Posterior vena cava (tissue), 2 donors: ENCODE measurements at regions not wholly inside any gene's neighbourhood (a gene's known extent, or its start where the extent isn't known, plus 50 kb on each side); places are given as distances from the start of the nearest gene placed in this dataset.
A peak's percentile ranks its signal among the peaks of the same experiment; 100 is the strongest.
"Not testable (repeated sequence)": the region's sequence is repeated elsewhere in the genome, so short reads cannot be mapped to it uniquely, and the experiment has no call there.

Experiments used
- DNase-seq: peaks from one replicate; pipeline ENCODE4 v3.0.0-alpha.2; 2020; ENCODE audit warnings: low spot score
- intact Hi-C, 2 donors: fragments of 100-400 bp; cut with DNase I; formaldehyde crosslinking; loops; one replicate each; pipeline versions ENCODE4 v1.14.1 to v1.14.2; 2022 to 2023
- donor health status: DM: yes; HTN: yes; CAD: no.
- donor health status: DM: yes; HTN: yes; CAD: no.

DNA sequence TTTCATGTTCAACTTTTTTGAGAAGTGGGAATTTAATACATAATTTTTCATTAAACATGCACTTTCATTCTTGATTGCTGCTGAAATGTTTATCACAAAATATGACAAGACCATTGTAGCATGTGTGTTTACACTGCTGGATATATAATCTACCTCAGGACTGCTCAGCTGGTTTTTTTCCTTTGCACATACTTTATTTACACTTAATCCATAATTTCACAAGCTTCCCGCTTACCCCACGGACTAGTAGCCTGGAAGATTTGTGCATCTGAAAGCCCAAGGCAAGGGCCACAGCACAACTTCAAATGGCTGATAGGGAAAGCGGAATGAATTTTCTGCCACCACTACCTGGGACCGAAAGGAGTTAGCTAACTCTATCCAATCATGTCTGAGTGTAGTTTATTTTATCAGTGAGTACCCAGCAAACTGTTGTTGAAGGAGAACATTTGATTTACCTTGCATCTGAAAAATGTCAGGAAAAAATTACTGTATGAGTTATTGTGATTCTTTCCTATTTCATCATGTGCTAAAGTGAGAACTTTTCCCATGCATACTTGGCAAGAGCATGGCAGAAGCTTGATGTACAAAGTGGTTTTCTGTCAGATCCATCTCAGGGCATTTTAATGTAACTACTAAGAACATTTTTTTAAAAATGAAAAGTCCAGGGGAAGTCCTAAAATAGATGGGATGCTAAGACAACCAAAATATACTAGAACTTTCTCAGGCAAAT is 558.2 kb upstream of the USP24 start:
- intact Hi-C loops, result no loop called here
- no peak for DNase-seq

DNA sequence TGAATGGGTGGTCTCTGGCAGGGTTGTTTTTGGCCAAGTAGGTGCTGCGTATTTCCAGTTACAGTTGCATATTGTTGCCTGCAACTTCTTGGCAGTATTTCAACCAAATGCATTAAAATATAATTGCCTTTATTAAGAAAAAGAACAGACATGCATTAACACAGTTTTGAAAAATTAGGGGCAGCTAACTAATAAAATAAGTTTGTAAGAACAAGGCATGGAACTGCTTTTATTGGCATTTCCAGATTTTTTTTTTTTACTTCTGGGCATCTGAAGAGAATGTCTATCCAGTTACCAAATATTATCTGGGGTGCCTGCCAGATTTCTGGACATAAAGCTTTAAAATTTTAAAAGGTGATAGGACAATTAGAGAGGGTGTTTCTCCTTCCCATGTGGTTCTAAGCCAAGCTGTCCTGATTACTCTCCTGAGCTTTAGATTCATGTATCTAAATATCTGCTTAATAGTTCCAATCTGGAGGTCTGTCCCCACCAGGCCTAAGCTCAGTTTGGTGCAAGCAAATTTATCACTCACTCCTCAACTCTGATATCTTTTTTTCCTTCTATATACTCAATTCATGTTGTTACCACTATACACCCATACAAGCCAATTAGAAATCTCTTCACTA is 553.3 kb upstream of the USP24 start:
- intact Hi-C loops, result loop anchor here in 1 of 2 donors (10.0 kb wide), 1 partner anchor 54 kb away; no protein-coding TSS in a partner anchor
- DNase-seq, result no peak

DNA sequence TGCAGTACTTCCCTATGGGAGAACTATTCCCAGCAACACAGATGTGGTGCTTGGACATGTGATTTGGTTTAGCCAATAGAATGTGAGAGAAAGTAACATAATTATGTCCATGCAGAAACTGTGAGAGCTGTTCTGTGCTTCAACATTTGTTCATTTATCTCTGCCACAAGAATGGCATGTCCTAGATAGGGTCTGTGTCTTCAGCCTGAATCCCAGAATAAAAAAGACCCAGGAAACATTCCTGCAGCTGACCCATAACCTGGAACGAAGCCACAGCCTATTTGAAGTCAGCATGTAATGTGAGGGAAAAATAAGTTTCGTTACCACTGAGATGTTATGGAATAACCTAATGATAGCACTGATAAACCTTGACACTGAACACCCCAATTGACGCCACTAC is 552.0 kb upstream of the USP24 start:
- intact Hi-C loops, result loop anchor here in 1 of 2 donors (10.0 kb wide), 1 partner anchor 52 kb away; no protein-coding TSS in a partner anchor
- no peak for DNase-seq

DNA sequence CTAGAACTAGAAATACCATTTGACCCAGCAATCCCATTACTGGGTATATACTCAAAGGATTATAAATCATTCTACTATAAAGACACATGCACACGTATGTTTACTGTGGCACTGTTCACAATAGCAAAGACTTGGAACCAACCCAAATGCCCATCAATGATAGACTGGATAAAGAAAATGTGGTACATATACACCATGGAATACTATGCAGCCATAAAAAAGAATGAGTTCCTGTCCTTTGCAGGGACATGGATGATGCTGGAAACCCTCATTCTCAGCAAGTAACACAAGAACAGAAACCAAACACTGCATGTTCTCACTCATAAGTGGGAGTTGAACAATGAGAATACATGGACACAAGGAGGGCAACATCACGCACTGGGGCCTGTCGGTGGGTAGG is 550.3 kb upstream of the USP24 start:
- DNase-seq, result not testable (repeated sequence)
- intact Hi-C loops, result loop anchor here in 1 of 2 donors (10.0 kb wide), 1 partner anchor 51 kb away; no protein-coding TSS in a partner anchor

DNA sequence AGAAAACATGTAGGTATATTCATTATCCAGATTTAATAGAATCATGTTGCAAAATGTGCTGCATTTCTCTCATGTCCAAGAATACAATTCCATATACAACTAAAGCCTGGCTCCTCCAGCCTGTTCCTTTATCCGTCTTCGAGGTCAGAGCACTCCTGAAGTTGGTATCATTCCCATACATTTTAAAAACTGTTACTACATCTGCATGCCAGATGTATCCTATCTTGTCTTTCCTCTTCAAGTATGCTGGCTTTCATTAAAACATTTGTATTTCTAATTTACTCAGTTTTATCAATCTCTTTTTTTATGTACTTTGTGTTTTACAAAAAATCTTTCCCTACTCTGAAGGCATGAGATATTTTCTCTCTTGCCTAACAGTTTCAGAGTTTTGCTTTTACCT is 536.6 kb upstream of the USP24 start:
- intact Hi-C loops, result no loop called here
- DNase-seq, result no peak

DNA sequence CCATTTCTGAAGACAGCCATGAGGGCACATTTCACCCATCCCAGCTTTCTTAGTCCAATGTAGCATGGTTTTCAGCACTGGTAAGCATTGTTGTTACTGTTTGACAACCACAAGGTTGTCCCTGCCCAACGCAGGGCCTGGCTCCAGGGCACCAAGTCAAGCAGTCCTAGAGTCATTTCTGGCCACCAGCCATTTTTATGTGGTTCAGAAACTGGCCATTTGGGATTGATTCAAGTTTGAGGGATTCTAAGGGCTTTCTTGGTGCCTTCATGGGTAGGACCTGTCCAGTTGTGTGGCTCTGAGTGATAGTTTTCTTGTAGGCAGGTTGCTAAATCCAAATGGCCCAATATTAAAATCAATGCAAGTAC is 535.4 kb upstream of the USP24 start:
- no peak for DNase-seq
- intact Hi-C loops, result no loop called here

DNA sequence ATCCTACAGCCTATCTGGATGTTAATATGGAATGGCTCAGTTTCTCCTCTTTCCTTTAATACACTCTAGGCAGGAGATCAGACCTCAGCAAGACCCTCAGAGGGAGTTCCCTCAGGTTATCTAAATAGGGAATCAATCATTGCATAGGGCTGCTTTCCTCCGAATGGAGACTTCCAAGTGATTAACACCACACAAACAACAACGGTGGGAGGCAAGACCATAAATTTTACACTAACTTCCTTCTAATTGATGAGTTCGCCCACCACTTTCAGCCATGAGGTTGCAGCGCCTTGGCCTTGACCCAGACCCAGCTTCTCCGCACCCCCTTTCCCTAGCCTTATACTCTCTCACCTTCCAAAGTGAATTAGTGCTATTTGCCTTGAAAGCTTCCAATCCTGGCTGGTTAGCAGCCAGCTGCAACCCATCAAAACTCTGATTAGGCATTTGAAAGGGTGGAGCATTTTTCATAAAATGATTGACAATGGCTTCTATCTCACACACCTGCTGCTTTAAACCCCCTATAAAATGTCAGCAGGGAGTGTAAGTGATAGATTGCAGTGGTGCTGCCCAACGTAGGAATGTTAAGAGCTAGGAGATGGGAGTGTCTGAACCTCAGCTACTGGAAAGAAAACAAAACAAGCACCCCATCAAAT is 534.9 kb upstream of the USP24 start:
- intact Hi-C loops, result loop anchor here in 1 of 2 donors (5.0 kb wide), 1 partner anchor 1247 kb away; no protein-coding TSS in a partner anchor
- DNase-seq, result no peak

DNA sequence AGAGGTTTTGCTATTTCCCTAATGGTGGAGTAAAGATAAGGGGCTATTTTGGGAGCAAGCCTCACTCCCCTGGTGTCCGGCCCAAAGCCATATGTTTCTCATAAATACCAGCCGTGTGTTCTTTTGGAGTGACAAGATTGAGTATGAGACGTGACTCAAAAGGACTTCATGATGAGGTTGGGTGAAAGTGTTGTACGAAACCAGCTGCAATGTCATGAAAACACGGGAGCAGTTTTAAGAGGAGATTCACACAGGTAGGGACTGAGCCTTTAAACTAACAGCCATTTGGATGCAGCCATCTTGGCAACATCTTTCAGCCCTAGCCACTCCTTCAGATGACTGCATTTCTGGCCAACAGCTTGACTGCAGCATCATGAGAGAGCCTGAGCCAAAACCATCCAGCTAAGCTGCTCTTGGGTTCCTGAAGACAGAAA is 532.3 kb upstream of the USP24 start:
- peak; percentile 77 for DNase-seq

DNA sequence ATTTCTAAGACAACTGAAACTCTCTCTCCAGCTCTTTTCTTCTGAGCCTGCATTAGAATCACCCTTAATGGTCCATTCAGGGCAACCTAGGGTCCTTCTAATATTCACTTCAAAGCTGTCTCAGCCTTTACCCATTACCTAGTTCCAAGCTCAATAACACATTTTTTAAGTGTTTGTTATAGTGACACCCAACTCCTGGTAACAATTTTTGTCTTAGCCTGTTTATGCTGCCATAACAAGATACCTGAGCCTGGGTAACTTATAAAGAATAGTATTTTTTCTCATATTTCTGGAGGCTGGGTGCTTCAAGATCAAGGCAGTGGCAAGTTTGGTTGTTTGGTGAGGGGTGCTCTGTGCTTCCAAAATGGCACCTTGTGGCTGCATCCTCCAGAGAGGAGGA is 531.5 kb upstream of the USP24 start:
- no peak for DNase-seq
- intact Hi-C loops, result loop anchor here in 1 of 2 donors (5.0 kb wide), 1 partner anchor 1251 kb away; no protein-coding TSS in a partner anchor

More for the DNA sequence above, 532.3 kb upstream of the USP24 start:
- intact Hi-C loops, result loop anchor here in 1 of 2 donors (5.0 kb wide), 1 partner anchor 1250 kb away; no protein-coding TSS in a partner anchor

DNA sequence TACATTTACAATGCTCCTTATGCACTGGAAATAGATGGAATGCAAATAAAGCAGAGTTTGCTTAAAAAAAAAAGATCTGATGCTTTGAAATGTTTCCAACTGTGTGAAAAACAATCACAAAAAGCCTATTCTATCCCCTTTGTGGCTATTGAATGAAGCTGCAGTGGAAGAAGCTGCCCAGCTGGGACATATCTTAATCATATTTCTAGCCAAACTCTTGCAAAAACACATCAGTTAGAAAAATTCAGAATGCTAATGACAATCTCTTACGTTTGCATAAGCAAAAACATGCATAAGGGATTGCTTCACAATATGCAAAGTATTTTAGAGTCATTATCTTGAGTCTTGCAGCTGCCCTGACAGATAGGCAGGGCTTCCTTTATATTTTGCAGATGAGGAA is 526.4 kb upstream of the USP24 start:
- intact Hi-C loops, result no loop called here
- no peak for DNase-seq

DNA sequence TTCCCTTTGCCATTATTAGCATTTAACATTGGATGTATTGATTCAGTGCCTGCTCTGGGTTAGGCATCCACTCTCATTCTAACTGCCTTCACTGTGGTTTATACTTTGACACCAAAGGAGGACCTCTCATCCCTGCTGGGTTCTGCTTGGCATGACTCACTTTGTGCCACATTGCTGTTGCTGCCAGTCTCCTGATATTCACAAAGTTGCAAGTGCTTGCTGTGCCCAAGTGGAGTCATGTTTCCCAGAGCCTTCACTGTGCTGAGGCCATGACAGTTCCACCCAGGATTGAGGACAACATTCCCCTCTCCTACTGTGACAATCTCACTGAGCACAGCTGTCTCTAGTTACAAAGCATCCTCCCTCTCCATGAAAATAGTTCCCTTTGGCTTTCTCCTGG is 519.9 kb upstream of the USP24 start:
- DNase-seq, result no peak
- intact Hi-C loops, result no loop called here

DNA sequence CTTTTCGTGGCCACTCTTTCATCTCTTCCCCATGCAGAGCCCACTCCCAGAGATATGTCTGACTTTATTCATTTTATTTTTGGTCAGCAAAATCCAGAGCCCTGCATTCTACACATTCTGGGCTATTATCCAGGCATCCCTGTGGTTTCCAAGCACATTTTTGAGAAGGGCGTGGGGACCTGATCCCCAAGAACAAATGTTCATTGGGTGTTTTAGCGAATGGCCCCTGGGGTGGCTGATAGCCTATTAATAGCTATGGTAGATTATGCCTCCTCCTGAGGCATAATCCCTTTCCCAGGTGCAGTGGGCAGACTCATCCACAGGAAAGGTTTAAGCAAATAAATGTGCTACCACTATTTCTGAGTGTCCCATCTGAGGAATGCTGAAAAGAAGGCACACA is 511.8 kb upstream of the USP24 start:
- DNase-seq, result no peak
- intact Hi-C loops, result no loop called here

DNA sequence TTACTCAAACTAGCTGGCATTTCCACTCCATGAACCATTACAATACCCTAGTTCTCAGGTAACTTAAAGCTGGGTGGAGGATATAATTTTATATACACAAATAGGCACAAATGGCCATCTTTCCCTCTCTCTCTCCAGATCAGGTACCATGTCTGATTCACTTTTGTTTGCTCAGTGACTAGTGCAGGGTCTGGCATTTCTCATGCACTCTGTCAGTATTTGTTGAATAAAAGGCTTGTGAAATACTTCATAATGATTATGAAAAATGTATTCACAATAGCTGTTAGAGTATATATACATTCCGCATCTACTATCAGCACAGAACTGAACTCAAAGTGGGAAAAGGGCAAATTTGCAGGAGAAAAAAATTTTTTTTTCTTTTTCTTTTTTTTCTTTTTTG is 510.2 kb upstream of the USP24 start:
- intact Hi-C loops, result no loop called here
- no peak for DNase-seq

DNA sequence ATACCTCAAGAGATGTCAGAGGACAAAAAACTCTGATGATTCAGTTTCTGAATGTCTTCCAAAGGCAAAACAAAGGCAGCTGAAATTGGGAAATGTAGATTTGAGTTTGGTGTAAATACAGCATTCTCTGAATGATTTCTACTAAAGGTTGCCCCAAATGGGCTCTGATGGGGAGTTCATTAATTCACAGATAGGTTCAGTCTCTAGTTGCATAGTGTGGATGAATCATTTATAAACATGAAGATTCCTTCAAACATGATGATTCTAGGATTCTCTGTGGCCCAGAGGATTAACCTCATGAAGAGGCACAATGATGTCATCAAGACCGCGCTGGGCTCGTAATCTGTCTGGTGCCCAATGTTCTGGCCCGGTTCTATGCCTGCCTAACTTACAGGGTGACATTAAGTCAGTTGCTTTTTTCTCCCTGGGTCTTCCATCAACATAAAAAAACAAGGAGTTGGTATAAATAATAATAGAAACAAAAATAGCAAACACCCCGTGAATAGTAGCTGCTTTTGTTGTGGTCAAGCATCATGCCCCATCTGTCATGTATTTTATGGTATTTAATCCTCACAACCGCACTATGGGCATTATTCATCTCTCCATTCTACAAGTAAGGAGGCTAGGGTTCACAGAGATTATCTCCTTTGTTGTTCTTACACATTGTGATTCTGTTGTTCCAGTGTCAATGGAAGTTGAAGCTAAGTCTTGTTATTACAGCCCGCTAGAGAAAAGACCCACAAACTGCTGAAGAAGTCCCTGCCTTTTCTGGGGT is 509.6 kb upstream of the USP24 start:
- DNase-seq, result no peak
- intact Hi-C loops, result no loop called here

DNA sequence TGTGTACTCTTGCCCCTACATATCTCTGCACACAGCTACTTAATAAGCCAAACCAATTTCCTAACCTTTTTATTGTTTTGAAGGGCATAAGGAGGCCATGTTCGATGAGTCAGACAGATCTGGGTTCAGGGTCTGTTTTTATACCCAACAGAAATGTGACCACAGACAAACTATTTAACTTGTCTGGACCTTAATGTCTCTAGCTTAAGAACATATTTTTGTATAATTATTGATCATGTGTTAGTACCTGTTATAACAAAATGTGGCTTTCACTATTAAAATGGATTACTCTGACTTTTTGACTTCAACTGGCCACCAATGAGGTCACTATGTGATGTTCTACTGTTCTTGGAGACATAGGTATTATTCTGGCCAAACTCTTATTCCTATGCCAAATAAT is 507.8 kb upstream of the USP24 start:
- no peak for DNase-seq
- intact Hi-C loops, result no loop called here

DNA sequence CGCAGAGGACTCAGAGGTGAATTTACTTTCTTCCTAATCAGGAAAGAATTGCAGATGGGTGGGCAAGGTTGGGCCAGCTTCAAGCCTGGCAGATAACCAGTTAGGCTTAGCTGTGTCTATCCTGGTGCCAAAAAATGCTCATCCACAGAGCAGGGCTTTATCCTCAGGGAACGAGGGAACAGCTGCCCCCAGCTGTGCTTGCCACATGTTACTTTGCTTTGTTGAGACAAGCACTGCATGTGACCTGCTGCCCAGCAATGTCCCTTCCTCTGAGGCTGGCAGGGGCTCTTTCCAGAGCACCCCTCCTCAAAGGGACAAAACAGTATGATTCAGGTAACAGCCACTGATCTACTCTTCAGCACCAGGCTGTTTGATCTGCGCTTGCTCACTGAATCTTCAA is 505.1 kb upstream of the USP24 start:
- no peak for DNase-seq
- intact Hi-C loops, result no loop called here

DNA sequence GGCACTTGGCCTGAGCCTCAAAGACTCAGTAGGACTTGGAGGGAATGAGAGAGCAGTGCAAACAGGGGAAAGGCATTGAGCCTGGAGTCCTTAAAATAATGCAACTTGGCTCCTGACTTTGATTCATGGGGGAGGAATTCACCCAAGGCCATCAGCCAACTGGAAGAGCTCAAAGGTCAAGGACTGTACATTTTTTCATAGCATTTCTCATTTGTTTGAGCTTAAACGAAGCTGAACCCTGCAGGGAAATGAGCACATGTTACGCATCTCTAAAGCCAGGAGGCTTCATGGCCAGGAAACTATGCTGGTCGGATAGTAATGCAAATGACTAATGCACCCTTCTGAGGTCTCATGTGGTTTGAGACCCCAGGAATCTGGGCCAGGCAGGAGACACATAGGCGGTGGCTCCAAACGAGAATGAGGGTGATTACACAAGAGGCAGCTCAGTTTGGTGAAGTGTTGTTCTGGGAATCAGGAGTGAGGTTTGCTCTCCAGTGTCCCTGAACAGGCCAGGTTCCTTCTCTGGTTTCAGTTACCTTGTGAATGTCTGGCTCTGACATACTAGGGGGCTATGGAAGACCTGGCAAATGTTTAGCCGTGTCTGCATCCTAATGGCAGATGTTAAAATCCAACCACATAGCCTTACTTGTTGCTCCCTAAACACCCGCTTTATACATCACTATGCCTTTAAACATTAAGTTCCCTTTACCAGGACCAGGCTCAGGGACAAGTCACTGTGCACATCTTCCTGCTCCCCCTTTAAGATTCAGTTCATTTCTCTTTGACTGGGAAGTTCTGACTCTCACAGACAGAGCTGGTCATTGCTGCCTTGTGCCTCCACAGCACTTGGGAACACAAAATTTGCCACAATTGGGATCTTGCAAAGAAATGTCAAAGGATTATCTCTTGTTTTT is 503.9 kb upstream of the USP24 start:
- intact Hi-C loops, result loop anchor here in 1 of 2 donors (10.0 kb wide), 1 partner anchor 46 kb away; no protein-coding TSS in a partner anchor
- peak; percentile 87 for DNase-seq

DNA sequence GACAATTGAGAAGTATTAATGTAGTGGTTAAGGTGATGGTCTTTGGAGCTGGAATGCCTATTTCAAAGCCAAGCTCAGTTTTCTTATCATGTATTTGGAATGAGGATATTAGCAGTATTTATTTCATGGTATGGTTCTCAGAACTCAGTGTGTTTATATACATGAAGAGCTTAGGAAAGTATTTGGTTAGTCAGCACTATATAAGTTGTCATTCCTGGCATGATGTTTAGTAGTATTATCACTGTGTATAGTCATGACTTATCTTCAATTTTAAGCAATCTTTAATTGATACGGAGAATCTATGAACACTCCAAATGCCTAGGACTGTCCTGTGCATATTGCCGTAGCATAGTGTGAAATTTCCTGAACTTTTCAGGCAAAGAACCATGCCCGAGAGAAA is 501.9 kb upstream of the USP24 start:
- DNase-seq, result no peak
- intact Hi-C loops, result loop anchor here in 1 of 2 donors (10.0 kb wide), 1 partner anchor 48 kb away; no protein-coding TSS in a partner anchor
